ENCODE measurements at regions not wholly inside any gene's neighbourhood (a gene's known extent, or its start where the extent isn't known, plus 50 kb on each side); places are given as distances from the start of the nearest gene placed in this dataset.

DNA sequence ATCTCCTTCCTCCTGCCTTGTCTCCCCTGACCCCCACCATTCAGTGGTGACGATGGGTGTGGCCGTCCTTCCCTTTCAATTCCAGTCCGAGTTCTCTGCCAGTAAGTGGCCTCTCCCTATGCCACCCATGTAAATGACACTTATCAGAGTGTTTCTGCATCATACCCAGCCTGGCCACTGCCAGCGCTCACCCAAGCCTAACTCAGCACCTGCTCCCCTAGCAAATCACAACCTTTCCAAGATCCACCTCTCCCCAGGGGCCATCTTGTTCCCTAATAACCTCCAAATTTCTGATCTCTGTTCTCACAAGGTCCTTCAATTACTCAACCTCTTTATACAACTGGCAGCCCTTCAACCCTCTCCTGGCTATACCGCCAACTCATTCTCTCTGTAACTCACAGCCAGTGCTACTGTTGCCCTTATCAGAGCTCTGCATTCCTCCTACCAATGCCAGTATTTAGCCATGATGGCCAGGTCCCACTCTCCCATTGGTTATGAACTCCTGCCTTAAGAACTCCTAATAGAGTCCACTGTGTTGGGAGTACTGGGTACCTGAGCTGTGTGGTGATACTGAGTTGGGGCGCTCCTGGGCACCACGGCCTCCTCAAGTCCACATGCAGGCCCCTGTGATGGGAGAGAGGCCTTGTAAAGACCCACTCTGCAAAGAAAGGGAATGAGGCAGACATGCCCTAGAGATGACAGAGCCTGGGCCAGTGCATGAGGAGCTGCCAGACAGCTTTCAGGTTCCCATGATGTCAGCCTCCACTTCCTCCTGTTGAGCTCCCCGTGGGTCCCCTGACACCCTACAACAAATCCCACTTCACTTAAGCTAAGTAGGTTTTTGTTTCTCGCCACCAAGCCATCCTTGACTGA is 187.4 kb upstream of the RREB1 start:
- TF ChIP-seq CTBP1 (IDR thresholded peaks at IDR 0.05; ENCODE audit: borderline replicate concordance) (no peak), PKNOX1 (IDR thresholded peaks at IDR 0.05) (no peak), FOXK2 (IDR thresholded peaks at IDR 0.05) (no peak), SP1 (IDR thresholded peaks at IDR 0.05) (no peak)

Measured in HEK293T (cell line).